WERI-Rb-1 (cell line): ENCODE measurements at regions not wholly inside any gene's neighbourhood (a gene's known extent, or its start where the extent isn't known, plus 50 kb on each side); places are given as distances from the start of the nearest gene placed in this dataset.

Experiments used
- DNase-seq: peaks from one replicate; pipeline ENCODE4 v3.0.0-alpha.2; 2020
- H3K27ac ChIP-seq: fragments of 250-450 bp; sonication (Bioruptor Pico); 2 replicates; pipeline ENCODE4 v1.5.1; 2020; ENCODE audit warnings: mild to moderate bottlenecking, moderate library complexity
- H3K27me3 ChIP-seq: fragments of 250-450 bp; sonication (Bioruptor Pico); 2 replicates; pipeline ENCODE4 v1.5.1; 2021; ENCODE audit warnings: mild to moderate bottlenecking, low read depth, moderate library complexity; ENCODE audit not compliant: insufficient read depth, severe bottlenecking
- H3K36me3 ChIP-seq: fragments of 250-450 bp; sonication (Bioruptor Pico); 2 replicates; pipeline ENCODE4 v1.5.1; 2020; ENCODE audit warnings: mild to moderate bottlenecking, moderate library complexity
- H3K4me3 ChIP-seq: 2 replicates; pipeline ENCODE4 v1.5.1; 2011; ENCODE audit warnings: low read depth, mild to moderate bottlenecking, control low read depth, low read length
- H3K9me3 ChIP-seq: fragments of 250-450 bp; sonication (Bioruptor Pico); 2 replicates; pipeline ENCODE4 v1.5.1; 2021; ENCODE audit warnings: mild to moderate bottlenecking, moderate library complexity; ENCODE audit not compliant: severe bottlenecking
- CTCF ChIP-seq: IDR thresholded peaks from 2 replicates; pipeline ENCODE4 v1.5.1; 2011; ENCODE audit warnings: low read depth, mild to moderate bottlenecking, control low read depth, inconsistent platforms, low read length

GRCh38 chr6:159334068-159334467 is 164.9 kb downstream of the FNDC1 start:
- H3K36me3 ChIP-seq: no peaks in the 10 kb centered on the region
- TF ChIP-seq CTCF: no peak
- no peak overlapping the region for H3K4me3 ChIP-seq
- no peak overlapping the region for H3K27ac ChIP-seq
- H3K9me3 ChIP-seq: peaks cover 5% of the 10 kb centered on the region
- peaks cover 27% of the 10 kb centered on the region for H3K27me3 ChIP-seq
- DNase-seq: no peak

GRCh38 chr6:159331451-159331850 is 162.3 kb downstream of the FNDC1 start:
- Histone ChIP-seq H3K36me3 (no peaks in the 10 kb centered on the region), H3K9me3 (peaks cover 5% of the 10 kb centered on the region), H3K27me3 (peaks cover 40% of the 10 kb centered on the region), H3K27ac (no peak overlapping the region), H3K4me3 (no peak overlapping the region)
- no peak for TF ChIP-seq CTCF
- DNase-seq: no peak

GRCh38 chr6:159329081-159329480 is 159.9 kb downstream of the FNDC1 start:
- peaks cover 5% of the 10 kb centered on the region for H3K9me3 ChIP-seq
- no peak for DNase-seq
- no peak overlapping the region for H3K4me3 ChIP-seq
- H3K27me3 ChIP-seq: peaks cover 58% of the 10 kb centered on the region
- H3K36me3 ChIP-seq: no peaks in the 10 kb centered on the region
- H3K27ac ChIP-seq: no peak overlapping the region
- no peak for TF ChIP-seq CTCF

GRCh38 chr6:159328052-159328451 is 158.9 kb downstream of the FNDC1 start:
- no peaks in the 10 kb centered on the region for H3K9me3 ChIP-seq
- peaks cover 66% of the 10 kb centered on the region for H3K27me3 ChIP-seq
- no peak overlapping the region for H3K27ac ChIP-seq
- no peaks in the 10 kb centered on the region for H3K36me3 ChIP-seq
- TF ChIP-seq CTCF: no peak
- H3K4me3 ChIP-seq: no peak overlapping the region
- no peak for DNase-seq

- Histone ChIP-seq H3K27me3 (peaks cover 90% of the 10 kb centered on the region), H3K36me3 (no peaks in the 10 kb centered on the region), H3K27ac (no peak overlapping the region), H3K4me3 (no peak overlapping the region), H3K9me3 (peaks cover 2% of the 10 kb centered on the region)
- no peak for DNase-seq
- no peak for TF ChIP-seq CTCF
Observed at GRCh38 chr6:159325476-159325875, 156.3 kb downstream of the FNDC1 start.

- peaks cover 2% of the 10 kb centered on the region for H3K9me3 ChIP-seq
- peaks cover 86% of the 10 kb centered on the region for H3K27me3 ChIP-seq
- no peak for TF ChIP-seq CTCF
- no peak overlapping the region for H3K27ac ChIP-seq
- no peaks in the 10 kb centered on the region for H3K36me3 ChIP-seq
- H3K4me3 ChIP-seq: no peak overlapping the region
- DNase-seq: no peak
Observed at GRCh38 chr6:159324596-159324995, 155.4 kb downstream of the FNDC1 start.
